ENCODE measurements at regions not wholly inside any gene's neighbourhood (a gene's known extent, or its start where the extent isn't known, plus 50 kb on each side); places are given as distances from the start of the nearest gene placed in this dataset.

GRCh38 chr4:79625361-79625760, 217.3 kb upstream of the GK2 start:
- Histone ChIP-seq H3K4me3 (no peak overlapping the region), H3K9ac (ENCODE audit: control insufficient read depth, insufficient read depth, low read length) (no peak overlapping the region), H3K4me1 (ENCODE audit: control insufficient read depth, insufficient read depth, low read length) (no peaks in the 10 kb centered on the region), H3K27me3 (replicated peaks in 1 of 2; ENCODE audit: control insufficient read depth in 2 of 2, insufficient read depth in 2 of 2, low read length in 1 of 2) (no peaks in the 10 kb centered on the region), H3K4me2 (ENCODE audit: control insufficient read depth, insufficient read depth) (no peak overlapping the region), H3K36me3 (ENCODE audit: control insufficient read depth in 2 of 2, insufficient read depth in 2 of 2, low read length in 1 of 2) (no peaks in the 10 kb centered on the region), H3K27ac (ENCODE audit: control insufficient read depth, insufficient read depth) (no peak overlapping the region), H3K79me2 (ENCODE audit: control insufficient read depth, insufficient read depth, low read length) (no peaks in the 10 kb centered on the region), H2AFZ (ENCODE audit: control insufficient read depth, low read depth, low read length) (no peak overlapping the region), H3K9me3 (replicated peaks; ENCODE audit: control insufficient read depth, insufficient read depth, low read length) (no peaks in the 10 kb centered on the region), H4K20me1 (ENCODE audit: control insufficient read depth, insufficient read depth) (no peaks in the 10 kb centered on the region)
- POLR2A ChIA-PET = no interaction called here
- TF ChIP-seq E2F4 (IDR thresholded peaks at IDR 0.05; ENCODE audit: low read depth, low read length) (no peak), IRF4 (IDR thresholded peaks at IDR 0.05; ENCODE audit: low read depth, low read length) (no peak), KAT2A (conservative IDR thresholded peaks at IDR 0.05; ENCODE audit: control insufficient read depth, low read depth, low read length) (no peak), SMARCA5 (IDR thresholded peaks at IDR 0.05) (no peak), MYC (IDR thresholded peaks at IDR 0.05; ENCODE audit: insufficient read depth, insufficient read length, insufficient replicate concordance, low read length, severe bottlenecking) (no peak), BRCA1 (IDR thresholded peaks at IDR 0.05; ENCODE audit: low read depth, low read length) (no peak), YY1 (IDR thresholded peaks at IDR 0.05; ENCODE audit: low read depth, low read length) (no peak), TCF7 (IDR thresholded peaks at IDR 0.05; ENCODE audit: borderline replicate concordance) (no peak), LARP7 (IDR thresholded peaks at IDR 0.05) (no peak), CHD2 (IDR thresholded peaks at IDR 0.05; ENCODE audit: borderline replicate concordance, low read depth, low read length) (no peak), JUNB (IDR thresholded peaks at IDR 0.05) (no peak), ATF7 (IDR thresholded peaks at IDR 0.05; ENCODE audit: low read depth) (no peak), HDAC2 (IDR thresholded peaks at IDR 0.05) (no peak), FOS (IDR thresholded peaks at IDR 0.05; ENCODE audit: borderline replicate concordance, extremely low read depth, insufficient read length) (no peak), RCOR1 (conservative IDR thresholded peaks at IDR 0.05; ENCODE audit: low read depth, low read length) (no peak), RELB (IDR thresholded peaks at IDR 0.05; ENCODE audit: low read depth) (no peak), RB1 (IDR thresholded peaks at IDR 0.05; ENCODE audit: borderline replicate concordance) (no peak), POLR2AphosphoS5 (IDR thresholded peaks at IDR 0.05; ENCODE audit: low read length) (no peak), IRF3 (IDR thresholded peaks at IDR 0.05) (no peak)
- TF ChIP-seq, protein P1, sequence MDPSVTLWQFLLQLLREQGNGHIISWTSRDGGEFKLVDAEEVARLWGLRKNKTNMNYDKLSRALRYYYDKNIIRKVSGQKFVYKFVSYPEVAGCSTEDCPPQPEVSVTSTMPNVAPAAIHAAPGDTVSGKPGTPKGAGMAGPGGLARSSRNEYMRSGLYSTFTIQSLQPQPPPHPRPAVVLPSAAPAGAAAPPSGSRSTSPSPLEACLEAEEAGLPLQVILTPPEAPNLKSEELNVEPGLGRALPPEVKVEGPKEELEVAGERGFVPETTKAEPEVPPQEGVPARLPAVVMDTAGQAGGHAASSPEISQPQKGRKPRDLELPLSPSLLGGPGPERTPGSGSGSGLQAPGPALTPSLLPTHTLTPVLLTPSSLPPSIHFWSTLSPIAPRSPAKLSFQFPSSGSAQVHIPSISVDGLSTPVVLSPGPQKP (IDR thresholded peaks at IDR 0.05; ENCODE audit: low read depth, low read length) = no peak
- 3% methylated on average over 2 of the region's 2 CpGs for WGBS (ENCODE audit: insufficient coverage, insufficient replicate concordance, low lambda C conversion rate, missing lambda C conversion rate)
- RAD21 ChIA-PET (ENCODE audit: unreplicated experiment) = no interaction called here
- no TSS peak for BruUV-seq (replicated peaks)
- in situ Hi-C loops (cut with MboI) = no loop called here
- SMC1A ChIA-PET (ENCODE audit: uncharacterized antibody, unreplicated experiment) = no interaction called here
- no peak for DNase-seq (ENCODE audit: low read depth, low spot score)
- CTCF ChIA-PET = no interaction called here
- intact Hi-C loops (cut with micrococcal nuclease; ENCODE audit: unreplicated experiment) = no loop called here
- ATAC-seq = no peak
- no peak for FAIRE-seq
